ENCODE measurements at regions not wholly inside any gene's neighbourhood (a gene's known extent, or its start where the extent isn't known, plus 50 kb on each side); places are given as distances from the start of the nearest gene placed in this dataset.

DNA sequence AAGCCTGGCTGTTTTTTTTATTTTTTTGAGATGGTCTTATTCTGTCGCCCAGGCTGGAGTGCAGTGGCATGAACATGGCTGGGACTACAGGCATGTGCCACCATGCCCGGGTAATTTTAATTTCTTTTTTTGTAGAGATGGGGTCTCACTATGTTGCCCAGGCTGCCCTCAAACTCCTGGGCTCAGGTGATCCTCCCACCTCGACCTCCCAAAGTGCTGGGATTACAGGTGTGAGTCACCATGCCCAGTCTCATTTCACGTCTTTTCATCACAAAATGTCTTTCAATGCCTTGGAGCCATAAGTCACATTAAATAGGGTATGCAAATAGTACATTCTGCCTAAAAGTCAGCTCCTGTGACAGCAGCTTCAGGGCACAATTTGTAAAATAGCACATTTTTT, 52.8 kb downstream of the SOX2 start:
- DNase-seq: no peak

DNA sequence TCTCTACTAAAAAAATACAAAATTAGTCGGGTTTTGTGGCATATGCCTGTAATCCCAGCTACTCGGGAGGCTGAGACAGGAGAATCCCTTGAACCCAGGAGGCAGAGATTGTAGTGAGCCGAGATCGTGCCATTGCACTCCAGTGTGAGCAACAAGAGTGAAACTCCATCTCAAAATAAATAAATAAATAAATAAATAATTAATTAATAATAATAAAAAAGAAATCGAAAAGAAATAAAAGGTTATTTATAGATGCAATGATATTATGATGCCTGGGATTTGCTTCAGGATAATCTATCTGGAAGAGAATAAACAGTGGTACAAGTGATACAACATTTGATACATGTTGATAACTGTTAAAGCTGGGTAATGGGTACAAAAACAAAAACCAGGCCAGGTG, 58.6 kb downstream of the SOX2 start:
- DNase-seq: no peak

DNA sequence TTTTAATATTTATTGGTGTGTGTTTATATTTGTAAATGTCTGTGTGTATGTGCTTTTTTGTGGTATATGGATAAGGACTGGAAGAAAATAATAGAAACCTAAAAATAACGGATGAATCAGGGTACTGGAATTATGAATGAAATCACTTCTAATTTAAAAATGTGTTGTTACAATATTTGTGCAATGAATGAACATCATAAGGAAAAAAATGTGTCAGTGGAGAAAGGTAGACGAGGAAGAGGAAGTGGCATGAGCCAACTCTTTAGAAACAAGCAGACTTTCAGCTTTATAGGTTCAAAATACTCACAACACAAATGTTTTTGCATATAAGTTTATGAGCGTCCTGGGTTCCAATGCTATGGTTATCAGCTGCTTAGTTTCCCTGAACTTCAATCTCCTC, 59.4 kb downstream of the SOX2 start:
- no peak for DNase-seq

DNA sequence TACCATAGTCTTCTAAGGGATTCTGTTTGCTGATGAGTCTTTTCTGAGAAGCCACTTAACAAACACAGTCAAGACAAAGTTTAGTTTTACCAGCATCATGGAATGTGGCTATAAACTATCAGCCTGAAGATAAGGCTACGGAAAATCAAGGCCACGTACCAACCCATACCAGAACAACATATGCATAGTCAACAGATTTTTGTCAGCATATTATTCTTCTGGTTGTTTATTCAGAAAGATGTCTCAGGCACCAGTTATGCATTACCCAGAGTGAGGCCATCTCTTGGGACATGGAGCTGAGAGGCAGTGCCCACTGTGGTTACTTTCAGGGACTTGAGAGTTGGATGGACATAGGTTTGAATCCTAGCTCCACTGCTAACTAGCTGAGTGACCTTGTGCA, 60.4 kb downstream of the SOX2 start:
- DNase-seq: no peak

DNA sequence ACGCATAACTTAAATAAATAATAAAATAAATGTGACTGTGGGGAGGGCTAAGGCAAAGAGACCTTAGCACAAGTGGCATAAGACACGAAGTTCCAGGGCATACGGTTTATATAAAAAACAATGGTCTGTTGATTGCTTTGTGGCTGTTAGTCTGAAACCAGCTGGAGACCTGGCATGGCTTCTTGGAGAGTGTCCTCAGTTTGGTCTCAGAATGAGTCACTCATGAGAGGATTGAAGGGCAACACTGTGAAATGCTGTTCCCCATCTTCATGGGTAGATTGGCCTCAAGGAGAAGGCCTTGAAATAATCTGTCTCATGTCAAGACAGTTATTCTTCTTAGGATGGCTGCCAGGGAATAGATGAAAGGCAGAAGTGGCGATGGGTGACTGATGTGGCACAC, 62.2 kb downstream of the SOX2 start:
- no peak for DNase-seq

DNA sequence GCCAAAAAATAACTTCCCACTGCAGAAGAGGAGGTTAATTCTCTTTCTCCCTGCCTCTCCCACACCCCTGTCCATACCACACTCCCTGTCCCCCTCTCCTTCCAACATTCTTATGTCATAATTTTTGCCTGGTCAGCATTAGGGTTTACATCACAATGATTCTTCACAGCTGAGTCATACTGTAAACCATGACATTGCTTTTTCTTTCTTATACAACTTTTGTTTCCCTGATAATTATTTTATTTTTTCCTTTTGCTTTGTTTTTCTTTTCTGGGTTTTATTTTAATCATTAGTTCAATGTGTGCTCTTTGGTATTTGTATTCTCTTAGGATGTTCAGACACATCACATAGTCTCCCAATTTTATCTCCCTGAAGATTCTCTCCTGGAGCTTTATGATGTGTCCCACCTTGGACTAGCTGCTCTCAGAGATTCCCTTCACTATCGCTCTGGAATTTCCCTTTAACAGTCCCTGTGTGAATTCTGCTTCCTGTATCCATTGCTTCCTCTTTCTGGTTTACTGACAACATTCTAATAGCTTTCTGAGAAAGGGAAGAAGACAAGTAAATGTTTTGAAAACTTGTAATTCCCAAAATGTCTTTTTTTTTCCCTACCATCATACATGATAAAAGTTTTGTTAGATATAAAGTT, 70.7 kb downstream of the SOX2 start:
- DNase-seq: no peak

DNA sequence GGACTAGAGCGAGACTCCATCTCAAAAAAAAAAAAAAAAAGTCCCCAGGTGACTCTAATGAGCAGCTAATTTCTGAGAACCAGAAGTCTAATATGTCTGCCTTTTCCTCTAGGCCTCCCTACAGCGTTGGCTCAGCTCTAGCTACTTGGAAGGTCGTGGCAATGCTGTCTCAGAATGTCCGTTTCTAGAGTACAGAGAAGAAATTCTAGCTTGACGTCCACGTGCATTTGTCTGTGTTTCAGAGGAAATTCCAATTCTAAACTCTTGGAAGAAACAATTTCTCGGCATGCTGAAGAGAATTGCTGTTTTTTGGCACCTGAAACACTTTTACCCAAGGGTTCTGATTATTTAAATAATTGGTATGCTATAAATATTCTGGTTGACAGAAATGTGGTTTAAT, 78.8 kb downstream of the SOX2 start:
- DNase-seq: no peak

DNA sequence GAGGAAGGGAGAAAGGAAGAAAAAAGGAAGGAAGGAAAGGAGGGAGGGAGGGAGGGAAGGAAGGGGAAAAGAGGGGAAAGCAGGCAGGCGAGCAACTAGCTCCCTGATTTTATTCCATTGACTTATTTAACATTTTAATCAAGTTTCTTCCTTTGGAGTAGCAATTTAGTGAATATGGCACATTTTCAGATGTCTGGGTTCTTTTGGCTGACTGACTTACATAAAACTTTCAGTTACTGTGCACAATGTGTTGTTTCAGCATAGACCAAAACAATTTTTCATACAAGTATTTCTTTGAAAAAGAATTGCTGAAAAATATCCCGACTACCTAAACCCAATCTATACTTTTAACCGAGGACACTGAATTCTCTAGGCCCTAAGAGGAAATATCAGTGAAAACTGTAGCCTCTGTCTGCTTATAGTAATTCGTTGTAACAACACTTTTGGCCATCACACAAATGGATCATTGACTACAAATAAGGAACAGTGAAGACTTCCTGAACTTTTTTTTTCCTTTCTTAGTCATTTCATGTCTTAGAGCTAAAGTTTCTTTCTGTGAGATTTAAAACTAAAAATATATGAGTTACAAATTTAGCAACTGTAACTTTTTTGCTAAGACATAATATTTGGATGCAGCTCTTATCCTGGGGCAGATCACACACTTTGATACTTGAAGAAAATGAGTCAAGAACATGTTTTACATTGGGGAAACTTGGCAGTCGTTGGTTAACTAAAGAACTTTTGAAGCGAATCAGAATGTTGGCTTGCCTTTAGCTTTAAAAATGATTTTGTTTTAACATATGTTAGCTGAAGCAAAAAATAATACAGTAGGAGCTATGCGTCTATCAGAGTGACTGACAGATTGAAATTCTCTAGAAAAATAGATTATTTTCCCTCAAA, 79.6 kb downstream of the SOX2 start:
- DNase-seq: no peak

DNA sequence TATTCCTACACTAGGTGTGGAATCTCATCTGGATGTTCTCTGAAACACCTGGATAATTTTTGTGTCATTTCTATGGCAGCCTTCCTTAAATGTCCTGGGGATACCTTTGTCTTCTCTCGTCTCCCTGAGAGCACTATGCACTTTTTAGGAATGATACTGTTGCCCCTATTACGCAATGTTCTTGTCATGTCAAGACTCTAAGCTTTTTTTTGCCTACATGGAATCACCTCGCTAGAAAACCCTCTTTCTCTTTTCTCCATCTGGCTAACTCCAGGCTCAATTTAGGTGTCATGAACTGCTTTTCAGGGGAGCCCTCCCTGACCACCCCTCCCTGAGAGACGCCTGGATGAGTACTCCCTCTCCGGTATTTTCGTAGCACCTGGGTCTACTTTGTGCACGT, 81.3 kb downstream of the SOX2 start:
- no peak for DNase-seq

DNA sequence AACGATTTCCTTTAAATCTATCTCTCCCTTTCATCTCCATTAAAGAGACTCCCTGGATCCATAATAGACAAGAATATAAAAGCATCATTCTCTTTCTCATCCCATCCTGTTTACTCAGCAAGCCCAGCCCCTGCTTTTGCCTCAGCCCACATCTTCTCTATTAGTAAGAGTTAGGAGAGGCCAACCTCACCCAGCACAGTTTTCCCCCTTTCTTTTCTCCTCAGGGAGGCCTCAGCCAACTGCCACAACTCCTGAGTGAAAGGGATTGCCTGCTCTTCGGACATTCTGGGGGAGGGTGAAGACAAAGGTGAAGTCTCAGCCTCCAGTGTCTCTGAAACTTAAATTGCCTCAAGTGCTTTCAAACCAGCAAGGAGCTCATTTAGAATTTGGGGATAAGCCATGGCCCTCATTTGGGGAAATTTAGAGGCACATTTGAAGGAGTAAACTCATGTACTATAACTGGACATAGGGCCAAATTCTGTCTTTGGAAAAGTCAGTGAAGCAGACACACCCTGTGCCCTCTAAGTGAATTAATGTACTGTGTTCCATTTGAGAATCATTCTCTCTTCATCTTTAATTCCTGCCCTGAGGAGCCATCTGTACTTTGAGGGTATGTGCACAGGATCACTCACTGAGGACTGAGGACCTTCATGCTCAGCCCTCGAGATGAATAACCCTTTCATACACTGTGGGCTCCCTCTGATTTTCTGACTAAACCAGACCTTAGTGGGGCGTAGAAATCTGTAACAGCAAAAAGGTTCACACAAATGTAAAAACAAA, 82.5 kb downstream of the SOX2 start:
- no peak for DNase-seq

DNA sequence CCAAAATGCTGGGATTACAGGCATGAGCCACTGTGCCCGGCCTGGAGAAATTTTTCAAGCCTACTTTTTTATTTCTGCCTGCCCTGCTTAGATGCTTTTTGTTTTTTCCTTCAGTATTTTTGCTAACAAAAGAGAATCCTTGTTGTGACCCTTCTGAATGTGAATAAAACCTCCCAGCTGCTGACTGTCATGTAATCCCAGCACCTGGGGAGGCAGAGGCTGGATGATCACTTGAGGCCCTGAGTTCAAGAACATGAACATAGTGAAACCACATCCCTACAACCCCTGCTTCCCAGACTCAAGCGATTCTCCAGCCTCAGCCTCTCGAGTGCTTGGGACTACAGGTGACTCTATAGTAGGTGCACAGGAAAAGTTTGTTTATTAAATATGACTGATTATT, 84.9 kb downstream of the SOX2 start:
- DNase-seq: no peak

DNA sequence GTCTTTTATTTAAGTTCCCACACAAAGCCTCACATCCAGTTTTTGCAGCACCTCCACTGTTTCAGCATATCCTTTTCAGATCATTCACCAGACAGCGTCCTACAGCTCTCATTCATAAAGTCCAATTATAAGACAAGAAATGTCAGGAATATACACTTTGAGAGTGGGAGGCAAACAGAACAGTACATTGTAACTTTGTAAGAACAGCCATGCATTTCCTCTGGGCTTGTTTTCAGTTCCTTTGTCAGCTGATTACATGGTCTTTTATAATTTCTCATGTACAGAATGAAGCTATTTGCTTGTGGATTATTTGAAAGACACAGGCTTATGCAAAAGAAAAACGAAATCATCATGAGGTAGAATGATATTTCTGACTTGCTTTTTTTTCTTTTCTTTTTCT, 85.7 kb downstream of the SOX2 start:
- no peak for DNase-seq

DNA sequence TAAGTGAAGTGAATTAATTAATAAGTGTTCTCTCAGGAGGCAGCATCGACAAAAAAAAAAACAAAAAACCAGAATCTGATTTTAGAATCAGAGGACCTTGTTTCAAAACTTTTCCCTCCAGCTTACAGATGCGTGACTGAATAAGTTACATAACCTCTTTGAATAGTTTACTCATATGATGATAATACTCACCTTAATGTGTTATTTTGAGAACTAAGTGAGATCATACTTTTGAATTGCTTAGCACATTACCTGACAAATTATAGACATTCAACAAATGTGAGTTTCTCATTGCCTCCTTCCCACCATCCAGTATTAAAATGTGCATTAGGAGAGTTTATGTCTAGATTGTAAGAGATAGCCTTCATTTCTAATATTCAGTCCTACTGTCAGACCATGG, 94.0 kb downstream of the SOX2 start:
- DNase-seq: no peak

DNA sequence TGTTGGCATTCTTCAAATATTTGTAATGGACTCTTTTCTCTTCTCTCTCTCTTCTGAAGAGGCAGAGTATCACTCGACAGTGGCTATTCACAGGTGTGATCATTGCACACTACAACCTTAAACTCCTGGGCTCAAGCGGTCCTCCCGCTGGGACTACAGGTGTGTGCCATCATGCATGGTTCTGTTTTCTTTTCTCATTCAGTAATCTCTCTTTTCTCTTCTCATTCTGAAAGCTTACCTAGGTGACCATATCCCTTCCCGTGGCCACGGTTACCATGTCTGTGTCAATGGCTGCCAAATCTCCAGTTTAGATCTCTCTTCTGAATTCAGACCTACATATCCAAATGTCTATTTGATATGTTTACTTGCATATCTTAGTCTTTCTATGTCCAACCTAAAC, 96.3 kb downstream of the SOX2 start:
- DNase-seq: no peak

DNA sequence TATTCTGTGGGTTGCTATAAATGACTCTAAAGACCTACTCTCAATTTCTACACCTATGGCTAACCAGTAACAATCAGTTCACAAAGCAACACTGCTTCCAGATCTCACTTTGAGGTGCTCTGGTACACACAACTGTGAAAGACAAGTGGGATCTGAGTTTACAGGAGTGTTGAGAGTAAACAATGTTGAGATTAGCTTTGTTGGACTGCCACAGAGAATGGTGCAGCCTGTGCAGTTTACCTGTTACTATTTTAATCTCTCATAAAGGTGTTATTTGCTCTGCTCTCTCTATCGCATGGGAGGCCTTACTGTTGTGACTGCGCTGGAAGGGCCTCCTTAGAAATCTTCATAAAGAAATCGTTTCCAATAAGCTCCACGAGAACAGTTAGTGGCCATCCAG, 112.0 kb downstream of the SOX2 start:
- no peak for DNase-seq

DNA sequence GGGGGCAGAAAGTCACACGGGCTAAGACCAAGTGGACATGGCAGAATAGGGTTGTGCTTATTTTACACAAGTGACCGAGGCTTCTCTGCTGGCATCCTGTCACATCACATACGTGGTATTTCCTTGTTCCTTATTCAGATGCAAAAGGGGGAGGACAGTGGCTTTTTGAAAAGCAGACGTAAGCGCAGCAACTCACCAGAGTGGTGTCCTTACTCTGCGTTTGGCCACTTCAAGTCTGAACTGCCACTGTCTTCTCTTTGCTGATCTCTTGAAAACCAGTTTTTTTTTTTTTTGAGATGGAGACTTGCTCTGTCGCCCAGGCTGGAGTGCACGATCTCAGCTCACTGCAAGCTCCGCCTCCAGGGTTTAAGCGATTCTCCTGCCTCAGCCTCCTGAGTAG, 113.2 kb downstream of the SOX2 start:
- no peak for DNase-seq

DNA sequence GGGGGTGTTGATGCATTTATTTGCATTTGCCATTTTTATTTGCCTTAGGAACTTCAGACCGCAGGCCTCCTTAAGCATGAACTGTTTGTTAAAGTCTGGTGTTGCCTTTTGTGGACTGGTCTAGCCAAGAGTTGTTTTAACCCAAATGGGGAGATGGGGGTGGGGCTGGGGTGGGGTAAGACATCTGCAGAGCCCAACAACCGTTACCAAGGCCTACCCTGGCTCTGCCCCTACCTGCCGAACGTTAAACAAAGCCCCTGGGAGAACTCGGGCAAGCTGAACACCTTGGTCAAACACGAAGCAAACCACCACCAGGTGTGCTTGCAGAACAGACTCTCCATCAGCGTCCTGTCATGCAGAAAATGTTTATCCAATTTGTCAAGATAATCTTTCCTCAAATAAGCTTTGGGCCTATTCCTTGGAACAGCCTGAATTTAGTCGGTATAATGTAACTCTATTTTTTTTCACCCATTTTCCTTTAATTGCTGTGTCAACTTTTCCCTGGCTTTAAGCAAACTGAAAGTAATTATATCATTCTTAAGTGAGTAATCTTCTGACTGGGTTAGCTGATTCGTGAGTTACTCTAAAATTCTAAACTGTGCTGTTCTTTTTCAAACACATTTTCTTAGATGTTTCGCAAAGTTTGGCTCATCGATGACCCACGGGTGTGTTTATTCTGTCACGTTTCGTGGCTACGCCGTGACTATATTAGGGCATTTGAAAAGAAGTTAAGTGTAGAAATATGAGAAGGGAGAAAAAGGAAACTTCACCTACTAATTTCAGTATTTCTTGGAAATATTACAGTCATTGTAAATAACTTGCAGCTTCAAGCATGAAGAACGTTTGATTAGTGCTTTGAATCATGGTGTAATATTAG, 127.6 kb downstream of the SOX2 start:
- DNase-seq: no peak

DNA sequence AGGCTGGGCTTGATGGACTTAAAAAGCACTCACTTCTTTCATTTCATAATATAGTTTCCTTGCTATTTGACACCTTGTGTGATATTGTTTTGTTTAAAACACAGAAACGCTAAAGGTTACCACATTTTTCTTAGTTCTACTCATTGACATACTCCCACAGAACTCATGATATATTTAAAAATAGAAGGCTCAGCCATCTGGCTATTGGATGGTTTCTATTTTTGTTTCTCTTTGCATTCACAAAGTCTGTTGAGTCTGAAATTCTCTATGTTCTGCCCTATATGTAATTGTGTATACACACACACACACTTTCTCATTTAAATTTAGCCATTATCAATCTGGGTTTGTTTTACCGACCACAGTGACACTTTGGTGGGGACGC, 128.2 kb downstream of the SOX2 start:
- DNase-seq: no peak

DNA sequence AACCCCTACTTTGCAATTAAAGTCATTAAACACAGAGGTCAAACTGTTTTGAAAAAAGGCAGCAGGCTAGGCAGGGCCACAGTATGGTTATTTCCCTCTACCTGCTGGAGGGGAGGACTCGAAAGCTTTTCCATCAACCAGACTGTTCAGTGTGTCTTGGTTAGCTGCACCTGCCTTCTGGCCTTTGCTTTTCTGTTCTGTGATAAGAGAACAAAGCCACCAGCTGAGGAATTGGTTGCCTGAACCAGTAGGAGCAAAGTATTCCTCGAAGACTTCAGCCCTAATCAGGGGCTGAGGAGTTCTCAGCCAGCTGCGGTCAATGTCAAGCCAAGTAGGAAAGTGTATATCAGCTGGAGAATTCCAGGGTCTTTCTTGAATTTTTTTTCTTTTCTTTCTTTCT, 132.5 kb downstream of the SOX2 start:
- no peak for DNase-seq

DNA sequence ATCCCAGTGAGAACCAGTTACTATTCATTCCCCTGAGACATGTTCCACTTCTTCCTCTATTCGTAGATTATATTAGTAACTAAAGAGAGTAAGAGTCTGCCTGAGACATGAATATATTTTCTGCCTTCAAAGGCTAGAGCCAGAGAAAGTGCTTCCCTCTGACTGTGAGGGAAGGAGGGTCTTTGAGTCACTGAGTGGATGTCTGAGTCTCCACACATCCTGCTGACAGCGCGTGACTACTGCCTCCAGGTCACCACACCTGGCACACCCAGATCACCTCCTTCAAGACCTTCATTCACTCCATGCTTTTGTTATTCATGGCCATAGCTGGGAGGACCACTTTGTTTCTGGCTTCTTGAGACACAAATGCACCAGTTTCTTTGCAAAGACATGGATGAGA, 135.6 kb downstream of the SOX2 start:
- no peak for DNase-seq

DNA sequence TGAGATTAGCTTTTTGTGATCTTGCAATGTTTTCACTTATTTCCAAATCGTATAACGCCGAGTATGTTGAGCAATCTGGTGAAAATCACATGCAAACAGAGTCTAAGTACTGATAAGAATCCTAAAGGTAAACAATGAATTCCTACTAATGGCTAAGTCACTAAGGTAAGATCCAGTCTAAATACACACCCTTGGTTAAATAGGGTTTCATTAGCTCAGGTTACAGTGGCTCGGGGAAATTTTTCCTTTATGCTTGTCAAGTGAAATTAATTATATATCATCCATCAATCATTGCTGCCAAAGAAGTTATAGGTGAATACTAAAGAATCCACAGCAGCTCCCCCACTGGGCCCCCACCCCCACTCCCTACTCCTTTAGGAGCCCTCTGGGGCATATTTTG, 139.3 kb downstream of the SOX2 start:
- no peak for DNase-seq

DNA sequence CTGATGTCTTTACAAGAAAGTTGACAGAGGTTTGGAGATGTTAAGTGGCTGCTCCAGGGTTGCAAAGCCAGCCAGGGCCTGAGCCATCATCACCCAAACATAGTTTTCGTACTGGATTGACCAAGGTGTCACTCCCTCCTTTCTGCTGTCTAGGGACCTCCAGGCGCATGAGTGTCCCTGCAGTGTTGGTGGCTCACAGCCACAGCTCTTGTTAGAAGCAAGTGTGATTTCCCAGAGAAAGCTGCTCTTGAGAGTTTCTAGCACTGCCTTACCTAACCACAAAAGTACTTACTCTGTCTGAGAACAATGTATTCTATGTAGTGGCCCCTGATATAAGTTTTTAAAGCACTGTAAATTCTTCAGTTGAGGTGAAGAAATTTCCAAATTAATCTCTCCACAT, 144.1 kb downstream of the SOX2 start:
- DNase-seq: no peak

DNA sequence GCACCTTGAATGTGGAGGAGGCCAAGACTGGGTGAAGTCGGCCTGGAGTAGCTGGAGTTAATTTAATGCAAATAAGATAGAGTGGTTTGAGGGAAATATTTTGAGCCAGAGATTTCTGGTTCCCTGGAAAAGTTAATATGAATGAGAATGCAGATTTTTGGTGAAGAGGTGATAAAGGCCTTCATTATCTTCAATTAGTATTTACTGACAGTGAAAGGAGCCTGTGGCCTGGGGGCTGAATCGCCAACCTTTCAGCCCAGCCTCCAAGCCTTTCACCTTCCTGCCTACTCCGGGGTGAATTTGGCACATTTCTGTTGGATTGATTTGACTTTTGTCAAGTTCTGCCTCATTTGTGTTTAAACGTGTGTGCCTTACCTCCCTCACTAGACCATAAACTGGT, 147.8 kb downstream of the SOX2 start:
- DNase-seq: no peak

All from stimulated activated CD8-positive, alpha-beta memory T cell treated with anti-CD3 and anti-CD28 coated beads, Interleukin-4, amount 100 ng/mL, for 48 hours (primary cell).